ENCODE measurements at regions not wholly inside any gene's neighbourhood (a gene's known extent, or its start where the extent isn't known, plus 50 kb on each side); places are given as distances from the start of the nearest gene placed in this dataset.
"Not testable (repeated sequence)": the region's sequence is repeated elsewhere in the genome, so short reads cannot be mapped to it uniquely, and the experiment has no call there.

DNA sequence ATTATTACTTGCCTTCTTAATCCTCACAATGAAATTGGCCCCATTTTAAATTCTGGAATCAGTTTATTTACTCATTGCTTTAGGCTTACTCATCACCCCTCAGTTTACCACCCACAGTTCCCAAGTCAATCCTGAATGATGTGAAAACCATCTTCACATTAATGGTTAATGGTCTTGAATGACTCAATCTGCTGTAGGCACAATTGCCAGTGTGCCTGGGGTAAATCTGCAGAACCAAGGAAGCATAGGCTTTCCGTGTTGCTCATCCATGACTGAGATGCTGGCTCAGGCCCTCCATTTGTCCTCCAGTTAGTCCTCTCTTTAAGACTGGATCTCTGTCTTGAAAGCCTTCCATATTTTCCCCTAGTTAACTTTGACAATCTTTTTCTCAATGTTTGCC, 164.5 kb downstream of the PMAIP1 start:
- no peaks in the 10 kb centered on the region for H3K9me3 ChIP-seq (ENCODE audit: control insufficient read depth, insufficient read depth, low read length)
- H3K36me3 ChIP-seq (ENCODE audit: control insufficient read depth, insufficient read depth, low read length): no peaks in the 10 kb centered on the region
- H3K27ac ChIP-seq (ENCODE audit: low read depth, low read length): no peak overlapping the region
- H3K9ac ChIP-seq (ENCODE audit: low read depth, low read length): no peak overlapping the region
- H3K4me3 ChIP-seq (ENCODE audit: low read depth, low read length): no peak overlapping the region
- peaks cover 24% of the 10 kb centered on the region for H3K4me1 ChIP-seq (ENCODE audit: control insufficient read depth, insufficient read depth, low read length)
- H3K27me3 ChIP-seq (ENCODE audit: control insufficient read depth, insufficient read depth, low read length): no peaks in the 10 kb centered on the region

DNA sequence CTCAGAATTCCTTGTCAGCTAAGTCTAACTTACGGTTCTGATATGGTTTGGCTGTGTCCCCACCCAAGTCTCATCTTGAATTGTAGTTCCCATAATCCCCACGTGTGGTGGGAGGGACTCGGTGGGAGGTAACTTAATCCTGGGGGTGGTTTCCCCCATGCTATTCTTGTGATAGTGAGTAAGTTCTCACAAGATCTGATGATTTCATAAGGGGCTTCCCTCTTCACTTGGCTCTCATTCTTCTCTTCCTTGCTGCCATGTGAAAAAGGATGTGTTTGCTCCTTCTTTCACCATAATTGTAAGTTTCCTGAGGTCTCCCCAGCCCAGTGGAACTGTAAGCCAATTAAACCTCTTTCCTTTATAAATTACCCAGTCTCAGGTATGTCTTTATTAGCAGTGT, 163.0 kb downstream of the PMAIP1 start:
- peaks cover 23% of the 10 kb centered on the region for H3K4me1 ChIP-seq (ENCODE audit: control insufficient read depth, insufficient read depth, low read length)
- not testable (repeated sequence) for H3K27ac ChIP-seq (ENCODE audit: low read depth, low read length); H3K4me3 ChIP-seq (ENCODE audit: low read depth, low read length); H3K9ac ChIP-seq (ENCODE audit: low read depth, low read length); H3K36me3 ChIP-seq (ENCODE audit: control insufficient read depth, insufficient read depth, low read length); H3K9me3 ChIP-seq (ENCODE audit: control insufficient read depth, insufficient read depth, low read length); H3K27me3 ChIP-seq (ENCODE audit: control insufficient read depth, insufficient read depth, low read length)

DNA sequence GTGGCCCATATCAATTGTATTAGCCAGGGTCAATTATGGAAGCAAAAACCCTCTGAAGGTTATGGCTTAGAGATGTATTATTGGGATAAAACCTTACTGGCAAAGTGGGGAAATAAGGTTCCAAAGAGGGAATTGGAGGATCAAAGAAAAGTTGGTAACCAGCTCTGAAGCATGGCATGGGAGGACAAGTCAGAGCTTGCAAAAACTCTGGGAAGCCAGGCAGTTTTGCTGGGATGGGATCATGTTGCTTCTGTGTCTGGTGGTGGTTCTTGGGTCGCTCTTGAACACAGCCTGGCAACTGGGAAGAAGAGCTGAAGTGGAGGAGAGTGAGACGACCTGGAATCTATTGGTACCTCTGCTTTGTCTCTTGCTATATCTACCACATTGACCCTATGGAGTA, 162.6 kb downstream of the PMAIP1 start:
- Histone ChIP-seq H3K9me3 (ENCODE audit: control insufficient read depth, insufficient read depth, low read length) (0 out of 2 replicates have a peak, but pooled peaks cover 5% of the 10 kb centered on the region), H3K9ac (ENCODE audit: low read depth, low read length) (no peak overlapping the region), H3K4me3 (ENCODE audit: low read depth, low read length) (no peak overlapping the region), H3K27ac (ENCODE audit: low read depth, low read length) (no peak overlapping the region), H3K27me3 (ENCODE audit: control insufficient read depth, insufficient read depth, low read length) (no peaks in the 10 kb centered on the region), H3K36me3 (ENCODE audit: control insufficient read depth, insufficient read depth, low read length) (no peaks in the 10 kb centered on the region), H3K4me1 (ENCODE audit: control insufficient read depth, insufficient read depth, low read length) (peaks cover 18% of the 10 kb centered on the region)

DNA sequence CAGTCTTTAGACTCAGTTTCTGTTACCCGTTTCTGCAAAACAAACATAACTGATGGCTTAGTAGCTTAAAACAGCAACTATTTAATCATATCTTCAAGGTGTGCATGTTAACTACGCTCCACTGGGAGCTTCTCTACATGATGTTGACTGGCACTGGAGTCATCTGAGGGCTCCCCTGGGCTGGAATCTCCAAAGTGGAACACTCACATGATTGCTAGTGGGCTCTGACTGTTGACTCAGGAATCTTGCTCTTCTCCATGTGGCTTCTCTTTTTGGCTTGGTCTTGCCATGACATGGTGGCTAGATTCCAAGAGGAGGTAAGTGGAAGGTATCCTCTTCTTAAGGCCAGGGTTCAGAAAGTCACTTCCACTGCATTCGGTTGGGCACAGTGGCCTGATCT, 160.8 kb downstream of the PMAIP1 start:
- no peak overlapping the region for H3K4me3 ChIP-seq (ENCODE audit: low read depth, low read length)
- H3K9me3 ChIP-seq (ENCODE audit: control insufficient read depth, insufficient read depth, low read length): 0 out of 2 replicates have a peak, but pooled peaks cover 5% of the 10 kb centered on the region
- H3K36me3 ChIP-seq (ENCODE audit: control insufficient read depth, insufficient read depth, low read length): no peaks in the 10 kb centered on the region
- H3K27me3 ChIP-seq (ENCODE audit: control insufficient read depth, insufficient read depth, low read length): no peaks in the 10 kb centered on the region
- H3K4me1 ChIP-seq (ENCODE audit: control insufficient read depth, insufficient read depth, low read length): 0 out of 2 replicates have a peak, but pooled peaks cover 1% of the 10 kb centered on the region
- no peak overlapping the region for H3K9ac ChIP-seq (ENCODE audit: low read depth, low read length)
- no peak overlapping the region for H3K27ac ChIP-seq (ENCODE audit: low read depth, low read length)

DNA sequence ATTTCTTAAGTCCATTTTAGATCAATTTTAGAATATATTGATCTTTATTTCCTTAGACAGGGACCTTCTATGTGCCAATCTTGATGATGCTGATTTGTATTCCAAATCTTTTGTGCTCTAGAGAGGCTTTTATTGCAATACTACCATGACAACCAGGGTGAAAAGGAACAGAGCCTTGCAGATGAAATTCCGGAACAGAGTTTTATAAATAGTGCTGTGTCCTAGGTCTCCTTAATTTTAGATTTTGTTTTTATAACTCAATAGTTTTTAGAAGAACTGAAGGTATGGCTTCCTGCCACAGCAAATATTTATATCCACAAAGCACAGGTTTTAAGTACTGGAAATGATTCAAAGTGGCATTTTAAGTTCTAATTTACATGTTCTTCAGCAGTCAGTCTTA, 160.2 kb downstream of the PMAIP1 start:
- Histone ChIP-seq H3K36me3 (ENCODE audit: control insufficient read depth, insufficient read depth, low read length) (no peaks in the 10 kb centered on the region), H3K9ac (ENCODE audit: low read depth, low read length) (no peak overlapping the region), H3K27me3 (ENCODE audit: control insufficient read depth, insufficient read depth, low read length) (no peaks in the 10 kb centered on the region), H3K27ac (ENCODE audit: low read depth, low read length) (no peak overlapping the region), H3K4me3 (ENCODE audit: low read depth, low read length) (no peak overlapping the region), H3K9me3 (ENCODE audit: control insufficient read depth, insufficient read depth, low read length) (0 out of 2 replicates have a peak, but pooled peaks cover 5% of the 10 kb centered on the region), H3K4me1 (ENCODE audit: control insufficient read depth, insufficient read depth, low read length) (no peaks in the 10 kb centered on the region)

DNA sequence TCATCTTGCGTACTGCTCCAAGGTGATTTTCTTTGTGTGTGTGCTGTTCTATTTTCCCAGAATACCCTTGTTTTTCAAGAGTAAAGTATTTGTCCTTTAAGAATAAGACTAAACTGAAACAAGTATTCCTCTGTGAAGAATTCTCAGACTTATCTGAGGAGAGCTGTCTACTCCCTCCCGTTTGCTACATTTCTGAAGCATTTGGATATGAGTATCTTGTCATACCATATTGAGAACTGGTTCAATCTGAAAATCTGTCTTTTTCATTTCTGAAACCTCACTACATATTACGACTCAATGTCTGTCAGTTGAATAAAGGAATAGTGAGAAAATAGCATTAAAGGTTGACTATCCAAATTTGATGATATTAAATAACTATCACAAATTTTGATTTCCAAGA, 159.4 kb downstream of the PMAIP1 start:
- Histone ChIP-seq H3K9me3 (ENCODE audit: control insufficient read depth, insufficient read depth, low read length) (0 out of 2 replicates have a peak, but pooled peaks cover 5% of the 10 kb centered on the region), H3K27me3 (ENCODE audit: control insufficient read depth, insufficient read depth, low read length) (no peaks in the 10 kb centered on the region), H3K9ac (ENCODE audit: low read depth, low read length) (no peak overlapping the region), H3K27ac (ENCODE audit: low read depth, low read length) (no peak overlapping the region), H3K36me3 (ENCODE audit: control insufficient read depth, insufficient read depth, low read length) (no peaks in the 10 kb centered on the region), H3K4me1 (ENCODE audit: control insufficient read depth, insufficient read depth, low read length) (no peaks in the 10 kb centered on the region), H3K4me3 (ENCODE audit: low read depth, low read length) (no peak overlapping the region)

DNA sequence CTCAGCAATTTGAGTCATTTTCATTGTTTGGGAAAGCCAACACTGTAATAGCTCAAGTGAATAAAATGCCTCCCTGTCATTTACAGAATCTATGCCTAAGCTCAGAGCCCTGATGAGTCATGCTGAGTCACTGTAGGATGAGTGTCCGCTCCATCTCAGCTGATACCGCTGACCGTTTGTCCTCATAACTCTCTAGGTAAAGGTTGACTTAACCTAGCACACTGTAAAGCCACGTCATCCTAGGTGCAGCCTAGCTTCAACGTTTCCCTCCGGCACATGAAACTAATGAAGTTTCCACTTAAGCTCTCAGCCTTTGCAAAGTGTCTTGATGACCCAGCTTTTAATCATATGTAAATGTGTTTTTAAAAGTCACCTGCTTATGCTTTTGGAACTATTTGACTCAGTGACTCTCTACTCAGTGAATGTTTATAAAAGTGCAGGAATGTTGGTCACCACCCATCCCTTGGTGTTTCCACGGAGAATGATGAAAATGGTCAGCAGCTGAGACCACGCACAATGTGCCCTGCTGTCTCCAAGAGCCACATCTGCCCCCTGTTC, 154.0 kb downstream of the PMAIP1 start:
- Histone ChIP-seq H3K9ac (ENCODE audit: low read depth, low read length) (no peak overlapping the region), H3K4me1 (ENCODE audit: control insufficient read depth, insufficient read depth, low read length) (peaks cover 5% of the 10 kb centered on the region; the same call in 1 of the 2 replicates), H3K4me3 (ENCODE audit: low read depth, low read length) (no peak overlapping the region), H3K9me3 (ENCODE audit: control insufficient read depth, insufficient read depth, low read length) (0 out of 2 replicates have a peak, but pooled peaks cover 5% of the 10 kb centered on the region), H3K36me3 (ENCODE audit: control insufficient read depth, insufficient read depth, low read length) (no peaks in the 10 kb centered on the region), H3K27me3 (ENCODE audit: control insufficient read depth, insufficient read depth, low read length) (no peaks in the 10 kb centered on the region), H3K27ac (ENCODE audit: low read depth, low read length) (peak overlapping the region; percentile 57)

DNA sequence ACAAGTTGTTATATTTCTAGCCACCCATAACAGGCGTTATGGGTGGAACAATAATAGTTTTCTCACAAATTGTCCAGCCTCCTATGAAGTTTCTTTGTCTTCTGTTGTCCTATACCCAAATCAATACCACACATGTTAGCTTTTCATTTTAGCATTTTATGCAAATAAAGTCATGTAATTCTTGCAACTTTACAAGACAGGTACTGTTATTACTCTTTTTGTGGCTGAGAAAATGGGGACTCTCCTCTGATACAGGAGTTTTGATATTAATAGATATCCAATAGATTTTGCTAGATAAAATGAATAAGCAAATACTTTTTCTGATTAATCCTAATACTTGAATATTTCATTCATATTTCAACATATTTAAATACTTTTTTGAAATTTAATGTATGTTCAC, 151.0 kb downstream of the PMAIP1 start:
- Histone ChIP-seq H3K9ac (ENCODE audit: low read depth, low read length) (no peak overlapping the region), H3K36me3 (ENCODE audit: control insufficient read depth, insufficient read depth, low read length) (no peaks in the 10 kb centered on the region), H3K4me1 (ENCODE audit: control insufficient read depth, insufficient read depth, low read length) (peaks cover 5% of the 10 kb centered on the region; the same call in 1 of the 2 replicates), H3K4me3 (ENCODE audit: low read depth, low read length) (no peak overlapping the region), H3K9me3 (ENCODE audit: control insufficient read depth, insufficient read depth, low read length) (no peaks in the 10 kb centered on the region), H3K27me3 (ENCODE audit: control insufficient read depth, insufficient read depth, low read length) (no peaks in the 10 kb centered on the region), H3K27ac (ENCODE audit: low read depth, low read length) (no peak overlapping the region)

DNA sequence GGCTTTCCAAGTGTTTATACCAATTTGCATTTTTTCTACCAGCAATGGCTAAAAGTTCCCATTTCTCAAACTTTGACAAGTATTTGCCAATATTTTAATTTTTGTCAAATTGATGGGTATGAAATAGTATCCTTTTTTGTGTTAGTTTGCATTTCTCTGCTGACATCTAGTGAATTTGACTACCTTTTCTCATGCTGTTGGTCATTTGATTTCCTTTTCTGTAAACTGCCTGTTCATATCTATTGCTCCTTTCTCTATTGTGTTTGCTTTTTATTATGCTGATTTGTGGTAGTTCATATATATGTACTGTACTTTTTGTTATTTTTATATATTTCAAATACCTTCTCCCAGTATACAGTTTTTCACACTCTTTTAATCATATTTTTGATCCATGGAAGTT, 149.4 kb downstream of the PMAIP1 start:
- H3K4me1 ChIP-seq (ENCODE audit: control insufficient read depth, insufficient read depth, low read length): peaks cover 5% of the 10 kb centered on the region; the same call in 1 of the 2 replicates
- H3K9ac ChIP-seq (ENCODE audit: low read depth, low read length): no peak overlapping the region
- no peaks in the 10 kb centered on the region for H3K9me3 ChIP-seq (ENCODE audit: control insufficient read depth, insufficient read depth, low read length)
- H3K27ac ChIP-seq (ENCODE audit: low read depth, low read length): no peak overlapping the region
- no peaks in the 10 kb centered on the region for H3K27me3 ChIP-seq (ENCODE audit: control insufficient read depth, insufficient read depth, low read length)
- no peak overlapping the region for H3K4me3 ChIP-seq (ENCODE audit: low read depth, low read length)
- H3K36me3 ChIP-seq (ENCODE audit: control insufficient read depth, insufficient read depth, low read length): no peaks in the 10 kb centered on the region

DNA sequence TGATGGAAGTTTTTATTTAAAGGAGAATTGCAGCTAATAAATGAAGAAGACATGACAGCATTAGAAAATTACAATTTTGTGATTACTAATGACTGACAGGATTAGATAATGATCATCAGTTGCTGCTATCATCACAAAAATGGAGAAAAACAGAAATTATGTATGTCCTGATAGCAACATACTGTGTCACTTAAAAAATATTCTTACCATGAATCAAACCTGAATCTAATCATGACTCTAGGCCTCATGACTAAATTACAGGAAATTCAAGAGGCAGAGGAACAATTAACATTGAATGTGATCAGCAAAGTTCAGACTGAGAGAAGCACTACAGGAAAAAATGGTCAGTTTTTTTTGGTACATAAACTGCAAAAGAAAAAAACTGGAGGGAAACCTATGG, 147.8 kb downstream of the PMAIP1 start:
- H3K4me3 ChIP-seq (ENCODE audit: low read depth, low read length): no peak overlapping the region
- no peaks in the 10 kb centered on the region for H3K9me3 ChIP-seq (ENCODE audit: control insufficient read depth, insufficient read depth, low read length)
- H3K4me1 ChIP-seq (ENCODE audit: control insufficient read depth, insufficient read depth, low read length): no peaks in the 10 kb centered on the region
- H3K27me3 ChIP-seq (ENCODE audit: control insufficient read depth, insufficient read depth, low read length): no peaks in the 10 kb centered on the region
- no peaks in the 10 kb centered on the region for H3K36me3 ChIP-seq (ENCODE audit: control insufficient read depth, insufficient read depth, low read length)
- no peak overlapping the region for H3K9ac ChIP-seq (ENCODE audit: low read depth, low read length)
- H3K27ac ChIP-seq (ENCODE audit: low read depth, low read length): no peak overlapping the region

DNA sequence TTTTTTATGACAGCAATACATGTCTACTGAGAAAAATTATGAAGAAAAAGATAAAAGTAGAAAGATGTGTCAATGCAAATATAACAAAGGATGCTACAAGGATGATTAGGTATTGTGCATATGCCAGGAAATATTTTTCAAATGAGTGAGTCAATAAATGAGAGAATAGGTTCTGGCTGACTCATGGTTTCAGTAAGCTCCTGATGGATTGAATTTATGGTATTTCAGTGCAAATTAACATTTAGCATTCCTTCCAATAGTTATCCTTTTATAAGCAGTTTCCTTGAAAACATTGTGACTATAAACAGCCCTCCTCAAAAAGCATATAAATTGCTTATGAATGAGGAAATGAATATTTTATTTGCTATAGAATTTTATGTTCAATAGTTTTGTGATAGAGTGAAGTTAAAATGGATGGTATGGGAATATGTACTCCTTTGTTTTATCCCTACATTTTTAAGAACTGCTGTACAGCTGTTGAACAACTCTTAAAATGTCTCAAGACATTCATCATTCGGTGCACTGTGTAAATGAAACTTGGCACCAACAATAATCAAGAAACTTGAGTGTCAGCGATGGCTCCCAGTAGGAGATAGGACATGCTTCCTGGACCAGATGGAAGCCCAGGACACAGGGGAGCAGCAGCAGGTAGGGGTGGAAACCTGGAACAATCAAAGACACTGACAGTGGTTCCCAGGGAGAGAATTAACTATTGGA, 144.7 kb downstream of the PMAIP1 start:
- H3K9ac ChIP-seq (ENCODE audit: low read depth, low read length): no peak overlapping the region
- no peaks in the 10 kb centered on the region for H3K9me3 ChIP-seq (ENCODE audit: control insufficient read depth, insufficient read depth, low read length)
- H3K27ac ChIP-seq (ENCODE audit: low read depth, low read length): no peak overlapping the region
- no peak overlapping the region for H3K4me3 ChIP-seq (ENCODE audit: low read depth, low read length)
- no peaks in the 10 kb centered on the region for H3K36me3 ChIP-seq (ENCODE audit: control insufficient read depth, insufficient read depth, low read length)
- H3K4me1 ChIP-seq (ENCODE audit: control insufficient read depth, insufficient read depth, low read length): no peaks in the 10 kb centered on the region
- no peaks in the 10 kb centered on the region for H3K27me3 ChIP-seq (ENCODE audit: control insufficient read depth, insufficient read depth, low read length)
